K562 (cell line): ENCODE measurements at regions not wholly inside any gene's neighbourhood (a gene's known extent, or its start where the extent isn't known, plus 50 kb on each side); places are given as distances from the start of the nearest gene placed in this dataset.
A peak's percentile ranks its signal among the peaks of the same experiment; 100 is the strongest.

ENCODE experiments used
- ATAC-seq: fragments of 200-7000 bp; cut with Tn5 transposase; 3 replicates; pipeline ENCODE4 v1.9.1; 2020; ENCODE audit warnings: moderate library complexity
- BruUV-seq: library from RNA; stranded (reverse); fragments of 400-500 nt; replicated peaks from 2 replicates; lab custom pipeline; 2021; lab: Mats Ljungman, UMichigan
- CTCF ChIA-PET: fragments of 300-600 bp; formaldehyde crosslinking; extraction: SDS; loops from one replicate; lab custom pipeline; 2021; ENCODE audit warnings: low intra/inter-chr PET ratio; lab: Yijun Ruan, JAX
- POLR2A ChIA-PET: fragments of 300-600, 350-650 bp; sonication (Branson Sonifier 250); formaldehyde crosslinking; extraction: SDS; loops from one replicate; lab custom pipeline; 2021; ENCODE audit warnings: antibody characterized with exemption, inconsistent platforms; lab: Yijun Ruan, JAX
- DNase-seq, 4 experiments: peaks; one replicate each; pipeline versions ENCODE4 v3.0.0 to v3.0.0-alpha.2; 2011 to 2018; ENCODE audit warnings: low spot score in 3 of 4, mixed read lengths in 3 of 4; ENCODE audit errors: extremely low read depth in 1 of 4
- FAIRE-seq: peaks from 2 replicates; lab custom pipeline; 2011; peaks lifted over from hg19 to GRCh38; lab: Jason Lieb, UNC
- H2AFZ ChIP-seq: 2 replicates; pipeline ENCODE4 v1.6.0; 2011; ENCODE audit warnings: low read depth, low read length, control low read depth, inconsistent platforms
- H3K27ac ChIP-seq: fragments of 200-600 bp; 3 replicates; pipeline ENCODE4 v1.8.0; 2011; ENCODE audit warnings: low read depth, mild to moderate bottlenecking, control low read depth, inconsistent platforms, low read length, moderate library complexity, mixed read lengths; ENCODE audit errors: extremely low read depth
- H3K27me3 ChIP-seq, 2 experiments: fragments of 300-600 bp in 1 of 2; 2 replicates in 1 of 2; 3 replicates in 1 of 2; pipeline versions ENCODE4 v1.6.0 to v1.8.0; 2011; ENCODE audit warnings: inconsistent platforms in 2 of 2, low read length in 2 of 2, mild to moderate bottlenecking in 1 of 2, mixed read lengths in 1 of 2, moderate library complexity in 1 of 2; ENCODE audit not compliant: control insufficient read depth in 2 of 2, insufficient read depth in 2 of 2
- H3K36me3 ChIP-seq: fragments of 300-600 bp; 3 replicates; pipeline ENCODE4 v1.8.0; 2011; ENCODE audit warnings: mild to moderate bottlenecking, low read length, inconsistent platforms; ENCODE audit not compliant: control insufficient read depth, insufficient read depth
- H3K4me1 ChIP-seq, 2 experiments: fragments of 200-600 bp in 1 of 2; replicated peaks in 1 of 2; 2 replicates in 1 of 2; 3 replicates in 1 of 2; pipeline versions ENCODE4 v1.5.1 to v1.8.0; 2011; ENCODE audit warnings: inconsistent platforms in 2 of 2, low read length in 2 of 2, mild to moderate bottlenecking in 1 of 2, mixed read lengths in 1 of 2, moderate library complexity in 1 of 2; ENCODE audit not compliant: control insufficient read depth in 2 of 2, insufficient read depth in 2 of 2
- H3K4me2 ChIP-seq: 2 replicates; pipeline ENCODE4 v1.6.1; 2011; ENCODE audit warnings: low read length, control low read depth, inconsistent platforms, mixed read lengths; ENCODE audit not compliant: insufficient read depth
- H3K4me3 ChIP-seq: fragments of 200-600 bp; sonication (generic), shearing (Covaris generic); 2 replicates; pipeline ENCODE4 v1.5.1; 2016; ENCODE audit warnings: control low read depth, inconsistent platforms
- H3K79me2 ChIP-seq: fragments of 200-600 bp; 3 replicates; pipeline ENCODE4 v1.8.0; 2011; ENCODE audit warnings: low read length, inconsistent platforms; ENCODE audit not compliant: control insufficient read depth, insufficient read depth
- H3K9ac ChIP-seq, 2 experiments: 2 replicates each; pipeline versions ENCODE4 v1.6.0 to v1.6.1; 2011; ENCODE audit warnings: low read depth in 2 of 2, low read length in 2 of 2, control low read depth in 1 of 2, inconsistent platforms in 1 of 2, mild to moderate bottlenecking in 1 of 2, mixed read lengths in 1 of 2; ENCODE audit not compliant: insufficient read depth in 1 of 2
- H3K9me1 ChIP-seq: one replicate; pipeline ENCODE4 v1.6.0; 2011; ENCODE audit warnings: inconsistent platforms, mild to moderate bottlenecking, low read length, moderate library complexity; ENCODE audit not compliant: control insufficient read depth, insufficient read depth
- H3K9me3 ChIP-seq: replicated peaks from 2 replicates; pipeline ENCODE4 v1.5.1; 2011; ENCODE audit warnings: low read depth, low read length, inconsistent platforms; ENCODE audit not compliant: control insufficient read depth, insufficient read depth
- H4K20me1 ChIP-seq: replicated peaks from 2 replicates; pipeline ENCODE4 v1.6.1; 2011; ENCODE audit warnings: low read length, inconsistent platforms, mixed read lengths; ENCODE audit not compliant: control insufficient read depth, insufficient read depth
- FOXK1 ChIP-seq: sonication (generic); formaldehyde crosslinking; IDR thresholded peaks from 2 replicates; pipeline ENCODE4 v1.8.0; 2022; ENCODE audit warnings: missing genetic modification reagents, mild to moderate bottlenecking, borderline replicate concordance
- HLTF ChIP-seq: fragments of 450-650 bp; IDR thresholded peaks from 2 replicates; pipeline ENCODE4 v1.6.1; 2016
- NFIC ChIP-seq: fragments of 450-650 bp; IDR thresholded peaks from 2 replicates; pipeline ENCODE4 v1.6.1; 2017; ENCODE audit warnings: mild to moderate bottlenecking, inconsistent platforms
- PHF21A ChIP-seq: fragments of 450-650 bp; IDR thresholded peaks from 2 replicates; pipeline ENCODE4 v1.6.1; 2017; ENCODE audit warnings: low read depth, borderline replicate concordance
- SPI1 ChIP-seq: IDR thresholded peaks from 2 replicates; pipeline ENCODE4 v1.6.1; 2011; ENCODE audit warnings: low read depth, low read length, control low read depth, borderline replicate concordance
- SRSF7 ChIP-seq: fragments of 200-400 bp; formaldehyde crosslinking; optimal IDR thresholded peaks from 2 replicates; pipeline ENCODE3; 2017; ENCODE audit warnings: mild to moderate bottlenecking, low read depth, low read length
- ZBTB1 ChIP-seq: sonication (generic); formaldehyde crosslinking; IDR thresholded peaks from 2 replicates; pipeline ENCODE4 v1.8.1; 2023; ENCODE audit warnings: missing genetic modification reagents, low read depth, mild to moderate bottlenecking, borderline replicate concordance
- ZNF766 ChIP-seq: fragments of 200-800 bp; sonication (Bioruptor generic); conservative IDR thresholded peaks from 2 replicates; pipeline ENCODE4 v1.6.1; 2016; ENCODE audit warnings: missing genetic modification characterization, missing compliant biosample characterization
- WGBS: fragments of 100-300 bp; shearing (Covaris generic); methylation state at CpG from one replicate; pipeline ENCODE4 v1.1.6; 2016; ENCODE audit warnings: low coverage, mixed read lengths; ENCODE audit not compliant: insufficient coverage; ENCODE audit errors: missing lambda C conversion rate; 5-methylcytosine and 5-hydroxymethylcytosine counted together
- in situ Hi-C: fragments of 300-500 bp; cut with MboI; formaldehyde crosslinking; loops from 4 replicates; pipeline ENCODE4 v1.15.0; 2018; ENCODE audit warnings: inconsistent platforms, mixed read lengths
- intact Hi-C: fragments of 100-400 bp; cut with micrococcal nuclease; formaldehyde crosslinking; loops from 2 replicates; pipeline ENCODE4 v1.14.2; 2022
- TF ChIP-seq, protein P1 (sequence below): fragments of 250-450 bp; sonication (Bioruptor Pico); IDR thresholded peaks from 2 replicates; pipeline ENCODE4 v1.8.0; 2022; ENCODE audit warnings: inconsistent platforms
- TF ChIP-seq, protein P2 (sequence below): fragments of 200-800 bp; sonication (Bioruptor generic); IDR thresholded peaks from 2 replicates; pipeline ENCODE4 v1.6.1; 2016; ENCODE audit warnings: missing genetic modification characterization, missing compliant biosample characterization

DNA sequence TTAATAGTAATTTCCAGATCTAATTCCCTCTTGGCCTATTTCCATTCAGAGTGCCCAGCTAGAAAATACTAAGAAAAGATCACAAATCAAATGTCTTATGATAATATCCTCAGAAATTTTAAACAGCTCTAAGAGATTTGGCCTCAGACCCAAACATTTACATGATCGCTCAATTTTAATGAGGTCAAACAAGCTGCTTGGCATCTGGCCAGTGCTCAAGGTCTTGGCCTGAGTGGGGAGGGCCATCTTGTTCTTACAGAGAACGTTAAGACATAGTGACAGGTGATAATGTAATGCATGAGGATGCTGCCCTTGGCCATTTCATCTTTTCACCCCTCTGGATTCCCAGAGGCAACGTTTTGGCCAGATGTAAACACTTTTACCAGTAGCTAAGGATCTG lies 159.2 kb upstream of the SLC7A11 start:
- H3K79me2 ChIP-seq: no peaks in the 10 kb centered on the region

GRCh38 chr4:138400543-138400942 lies 158.4 kb upstream of the SLC7A11 start:
- no peaks in the 10 kb centered on the region for H3K9me1 ChIP-seq
- no peak for FAIRE-seq
- ChIA-PET POLR2A (interaction anchor here (0.6 to 1.2 kb wide), 3 partner anchors 10 to 14 kb away, joined by 3 to 4 read pairs (median 3); no protein-coding TSS in a partner anchor), CTCF (no interaction called here)
- H3K4me1 ChIP-seq: no peaks in the 10 kb centered on the region
- no peaks in the 10 kb centered on the region for H3K79me2 ChIP-seq
- H3K27me3 ChIP-seq: no peaks in the 10 kb centered on the region
- no peak overlapping the region for H3K27ac ChIP-seq
- no peaks in the 10 kb centered on the region for H3K9me3 ChIP-seq
- in situ Hi-C loops: no loop called here
- intact Hi-C loops: no loop called here
- BruUV-seq: no TSS peak
- DNase-seq: no peak
- no peaks in the 10 kb centered on the region for H3K36me3 ChIP-seq
- no peak overlapping the region for H3K9ac ChIP-seq
- 43% methylated on average over 4 of the region's 4 CpGs for WGBS
- H4K20me1 ChIP-seq: no peaks in the 10 kb centered on the region
- H2AFZ ChIP-seq: no peak overlapping the region
- no peak overlapping the region for H3K4me2 ChIP-seq
- ATAC-seq: no peak
- no peak overlapping the region for H3K4me3 ChIP-seq
- no peak for TF ChIP-seq ZBTB1 (CRISPR knock-in tag)
- TF ChIP-seq, protein P1, sequence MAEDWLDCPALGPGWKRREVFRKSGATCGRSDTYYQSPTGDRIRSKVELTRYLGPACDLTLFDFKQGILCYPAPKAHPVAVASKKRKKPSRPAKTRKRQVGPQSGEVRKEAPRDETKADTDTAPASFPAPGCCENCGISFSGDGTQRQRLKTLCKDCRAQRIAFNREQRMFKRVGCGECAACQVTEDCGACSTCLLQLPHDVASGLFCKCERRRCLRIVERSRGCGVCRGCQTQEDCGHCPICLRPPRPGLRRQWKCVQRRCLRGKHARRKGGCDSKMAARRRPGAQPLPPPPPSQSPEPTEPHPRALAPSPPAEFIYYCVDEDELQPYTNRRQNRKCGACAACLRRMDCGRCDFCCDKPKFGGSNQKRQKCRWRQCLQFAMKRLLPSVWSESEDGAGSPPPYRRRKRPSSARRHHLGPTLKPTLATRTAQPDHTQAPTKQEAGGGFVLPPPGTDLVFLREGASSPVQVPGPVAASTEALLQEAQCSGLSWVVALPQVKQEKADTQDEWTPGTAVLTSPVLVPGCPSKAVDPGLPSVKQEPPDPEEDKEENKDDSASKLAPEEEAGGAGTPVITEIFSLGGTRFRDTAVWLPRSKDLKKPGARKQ (CRISPR knock-in tag): no peak
- no peak for TF ChIP-seq SPI1
- TF ChIP-seq, protein P2, sequence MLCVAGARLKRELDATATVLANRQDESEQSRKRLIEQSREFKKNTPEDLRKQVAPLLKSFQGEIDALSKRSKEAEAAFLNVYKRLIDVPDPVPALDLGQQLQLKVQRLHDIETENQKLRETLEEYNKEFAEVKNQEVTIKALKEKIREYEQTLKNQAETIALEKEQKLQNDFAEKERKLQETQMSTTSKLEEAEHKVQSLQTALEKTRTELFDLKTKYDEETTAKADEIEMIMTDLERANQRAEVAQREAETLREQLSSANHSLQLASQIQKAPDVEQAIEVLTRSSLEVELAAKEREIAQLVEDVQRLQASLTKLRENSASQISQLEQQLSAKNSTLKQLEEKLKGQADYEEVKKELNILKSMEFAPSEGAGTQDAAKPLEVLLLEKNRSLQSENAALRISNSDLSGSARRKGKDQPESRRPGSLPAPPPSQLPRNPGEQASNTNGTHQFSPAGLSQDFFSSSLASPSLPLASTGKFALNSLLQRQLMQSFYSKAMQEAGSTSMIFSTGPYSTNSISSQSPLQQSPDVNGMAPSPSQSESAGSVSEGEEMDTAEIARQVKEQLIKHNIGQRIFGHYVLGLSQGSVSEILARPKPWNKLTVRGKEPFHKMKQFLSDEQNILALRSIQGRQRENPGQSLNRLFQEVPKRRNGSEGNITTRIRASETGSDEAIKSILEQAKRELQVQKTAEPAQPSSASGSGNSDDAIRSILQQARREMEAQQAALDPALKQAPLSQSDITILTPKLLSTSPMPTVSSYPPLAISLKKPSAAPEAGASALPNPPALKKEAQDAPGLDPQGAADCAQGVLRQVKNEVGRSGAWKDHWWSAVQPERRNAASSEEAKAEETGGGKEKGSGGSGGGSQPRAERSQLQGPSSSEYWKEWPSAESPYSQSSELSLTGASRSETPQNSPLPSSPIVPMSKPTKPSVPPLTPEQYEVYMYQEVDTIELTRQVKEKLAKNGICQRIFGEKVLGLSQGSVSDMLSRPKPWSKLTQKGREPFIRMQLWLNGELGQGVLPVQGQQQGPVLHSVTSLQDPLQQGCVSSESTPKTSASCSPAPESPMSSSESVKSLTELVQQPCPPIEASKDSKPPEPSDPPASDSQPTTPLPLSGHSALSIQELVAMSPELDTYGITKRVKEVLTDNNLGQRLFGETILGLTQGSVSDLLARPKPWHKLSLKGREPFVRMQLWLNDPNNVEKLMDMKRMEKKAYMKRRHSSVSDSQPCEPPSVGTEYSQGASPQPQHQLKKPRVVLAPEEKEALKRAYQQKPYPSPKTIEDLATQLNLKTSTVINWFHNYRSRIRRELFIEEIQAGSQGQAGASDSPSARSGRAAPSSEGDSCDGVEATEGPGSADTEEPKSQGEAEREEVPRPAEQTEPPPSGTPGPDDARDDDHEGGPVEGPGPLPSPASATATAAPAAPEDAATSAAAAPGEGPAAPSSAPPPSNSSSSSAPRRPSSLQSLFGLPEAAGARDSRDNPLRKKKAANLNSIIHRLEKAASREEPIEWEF (CRISPR knock-in tag): no peak
- no peak for TF ChIP-seq HLTF
- TF ChIP-seq SRSF7: no peak
- TF ChIP-seq ZNF766 (CRISPR knock-in tag): no peak

More for the DNA sequence above, 159.2 kb upstream of the SLC7A11 start:
- Histone ChIP-seq H3K4me2 (no peak overlapping the region), H3K9me1 (no peaks in the 10 kb centered on the region), H3K9me3 (no peaks in the 10 kb centered on the region), H3K27me3 (no peaks in the 10 kb centered on the region), H3K4me1 (0 out of 5 replicates have a peak, but pooled peaks cover 0 to 3% of the 10 kb centered on the region in 2 experiments), H3K9ac (no peak overlapping the region), H3K36me3 (no peaks in the 10 kb centered on the region), H3K27ac (no peak overlapping the region), H3K4me3 (no peak overlapping the region), H2AFZ (0 out of 2 replicates have a peak overlapping the region, but pooled peaks have one; percentile 17), H4K20me1 (no peaks in the 10 kb centered on the region)
- FAIRE-seq: no peak
- BruUV-seq: no TSS peak
- CTCF ChIA-PET: no interaction called here
- intact Hi-C loops (no loop called here), in situ Hi-C loops (no loop called here)
- POLR2A ChIA-PET: interaction anchor here (0.5 kb wide), 1 partner anchor 613 kb away, joined by 3 read pairs; no protein-coding TSS in a partner anchor
- peak in 1 of 4 experiments; percentile 32 for DNase-seq
- 9% methylated on average over 3 of the region's 3 CpGs for WGBS
- ATAC-seq: no peak
- TF ChIP-seq NFIC: peak; percentile 62
- TF ChIP-seq FOXK1 (CRISPR knock-in tag): no peak
- no peak for TF ChIP-seq PHF21A
